ENCODE measurements at regions not wholly inside any gene's neighbourhood (a gene's known extent, or its start where the extent isn't known, plus 50 kb on each side); places are given as distances from the start of the nearest gene placed in this dataset.

GRCh38 chr2:71822463-71822862 lies 325.2 kb downstream of the CYP26B1 start:
- TF ChIP-seq CTCF (IDR thresholded peaks at IDR 0.05 in 8 of 11, conservative IDR thresholded peaks at IDR 0.05 in 3 of 11) (no peak), POLR2A (IDR thresholded peaks at IDR 0.05) (no peak), POLR2AphosphoS5 (IDR thresholded peaks at IDR 0.05) (no peak)

Measured in spleen (tissue), 7 donors.